ENCODE measurements at regions not wholly inside any gene's neighbourhood (a gene's known extent, or its start where the extent isn't known, plus 50 kb on each side); places are given as distances from the start of the nearest gene placed in this dataset.

- no peak for DNase-seq
Measured at GRCh38 chr7:131203291-131203976, 124.2 kb upstream of the MKLN1 start.

GRCh38 chr7:131208777-131209176, 118.9 kb upstream of the MKLN1 start:
- DNase-seq, result no peak

- DNase-seq, result no peak
Measured at GRCh38 chr7:131210618-131211017, 117.1 kb upstream of the MKLN1 start.

DNA sequence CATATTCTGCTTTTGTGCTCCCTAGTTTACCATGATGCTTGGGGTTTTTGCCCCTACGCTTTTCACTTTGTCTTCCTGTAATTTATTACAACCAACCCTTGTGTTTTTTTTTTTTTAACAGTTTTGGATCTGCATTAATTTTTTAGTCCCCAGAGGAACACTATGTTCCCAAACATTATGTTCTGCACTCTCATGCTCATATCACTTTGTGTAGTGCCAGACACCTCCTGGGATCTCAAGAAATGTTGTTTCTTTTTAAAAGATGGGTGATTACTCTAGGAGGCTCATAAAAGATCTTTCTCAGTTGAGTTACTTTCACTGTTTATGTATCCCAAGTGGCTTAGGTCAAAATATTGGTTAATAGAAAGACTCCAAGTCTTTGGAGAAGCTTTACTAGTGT, 116.2 kb upstream of the MKLN1 start:
- no peak for DNase-seq

GRCh38 chr7:131212114-131212513, 115.6 kb upstream of the MKLN1 start:
- DNase-seq, result no peak

- no peak for DNase-seq
Measured at GRCh38 chr7:131218727-131219128, 108.9 kb upstream of the MKLN1 start.

- no peak for DNase-seq
Measured at GRCh38 chr7:131219312-131220041, 108.2 kb upstream of the MKLN1 start.

- DNase-seq, result no peak
Measured at GRCh38 chr7:131221061-131221460, 106.6 kb upstream of the MKLN1 start.

GRCh38 chr7:131222171-131222570, 105.5 kb upstream of the MKLN1 start:
- DNase-seq, result no peak

DNA sequence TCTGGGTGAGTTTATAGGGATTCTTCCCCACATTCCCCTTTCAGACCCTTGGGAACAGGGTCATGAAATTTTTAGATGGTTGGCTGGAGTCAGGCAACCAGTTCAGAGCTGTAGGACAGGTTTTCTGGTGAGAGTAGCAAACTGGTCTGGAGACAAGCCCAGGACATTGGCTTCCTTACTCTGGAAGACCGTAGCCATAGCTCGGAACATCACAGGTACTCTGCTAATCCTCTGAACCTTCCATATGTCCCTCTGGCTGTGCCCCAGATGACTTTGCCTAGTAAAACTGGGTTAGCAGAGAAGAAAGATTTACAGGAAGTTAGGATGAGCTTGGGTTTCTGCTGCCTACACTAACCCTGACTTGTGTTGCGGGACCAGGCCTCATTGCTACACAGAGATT, 104.5 kb upstream of the MKLN1 start:
- no peak for DNase-seq

- no peak for DNase-seq
Measured at GRCh38 chr7:131224996-131225395, 102.7 kb upstream of the MKLN1 start.

DNA sequence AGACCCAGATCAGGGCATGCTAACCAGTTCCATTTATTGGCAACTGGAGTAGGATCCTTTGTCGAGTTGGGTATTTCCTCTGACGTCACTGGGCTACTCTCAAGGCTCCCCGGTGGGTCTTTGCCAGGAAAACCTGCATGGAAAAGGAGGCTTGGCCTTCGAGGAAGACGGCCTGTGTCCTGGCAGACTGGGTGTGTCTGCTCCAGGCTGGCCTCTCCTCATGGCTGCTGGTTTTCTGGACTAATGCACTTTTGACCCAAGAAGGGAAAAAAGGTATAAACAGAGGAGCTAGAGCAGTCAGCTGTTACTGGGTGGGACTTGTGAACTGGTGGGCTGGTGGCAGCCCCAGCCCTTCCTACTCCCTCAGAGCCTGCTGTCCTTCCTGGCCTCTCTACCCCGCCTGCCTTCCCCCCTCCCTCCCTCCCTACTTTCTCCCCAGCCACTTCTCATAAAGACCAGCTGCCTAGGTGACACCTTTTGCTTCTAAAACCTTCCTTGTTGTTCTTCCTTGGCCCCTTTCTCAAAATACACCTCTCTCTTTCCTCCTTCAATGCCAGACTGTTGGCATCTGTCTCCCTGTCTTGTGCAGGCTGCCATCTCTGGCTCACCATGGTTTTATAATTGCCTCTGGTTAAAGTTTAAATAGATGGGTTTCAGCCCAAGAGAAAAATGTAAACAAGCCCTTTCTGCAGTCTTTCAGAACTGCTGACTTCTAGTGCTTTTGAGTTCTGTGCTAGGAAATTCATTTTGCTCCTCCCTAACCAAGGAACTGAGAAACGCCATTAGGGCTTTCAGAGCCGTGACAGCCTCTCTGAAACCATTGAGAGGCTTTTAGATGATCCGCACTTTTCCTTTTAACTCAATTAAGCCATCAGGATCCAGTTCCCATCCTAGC, 101.8 kb upstream of the MKLN1 start:
- no peak for DNase-seq

DNA sequence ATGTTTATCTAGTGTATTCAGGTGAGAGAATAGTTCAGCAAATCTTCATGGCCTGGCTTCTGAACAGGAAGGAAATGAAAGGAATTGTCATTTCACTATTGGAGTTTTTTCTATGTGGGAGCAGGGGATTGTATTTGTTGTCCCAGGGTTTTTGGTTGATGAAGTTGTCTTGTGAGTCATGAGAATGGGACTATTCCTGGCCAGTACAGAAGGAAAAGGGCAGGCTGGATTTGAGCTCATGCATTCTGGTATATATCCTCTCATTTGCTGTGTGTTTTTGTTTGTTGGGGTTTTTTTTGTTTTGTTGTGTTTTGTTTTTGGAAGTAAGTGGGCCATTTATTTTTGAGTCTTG, 101.2 kb upstream of the MKLN1 start:
- no peak for DNase-seq

- no peak for DNase-seq
Measured at GRCh38 chr7:131231381-131232220, 96.1 kb upstream of the MKLN1 start.

DNA sequence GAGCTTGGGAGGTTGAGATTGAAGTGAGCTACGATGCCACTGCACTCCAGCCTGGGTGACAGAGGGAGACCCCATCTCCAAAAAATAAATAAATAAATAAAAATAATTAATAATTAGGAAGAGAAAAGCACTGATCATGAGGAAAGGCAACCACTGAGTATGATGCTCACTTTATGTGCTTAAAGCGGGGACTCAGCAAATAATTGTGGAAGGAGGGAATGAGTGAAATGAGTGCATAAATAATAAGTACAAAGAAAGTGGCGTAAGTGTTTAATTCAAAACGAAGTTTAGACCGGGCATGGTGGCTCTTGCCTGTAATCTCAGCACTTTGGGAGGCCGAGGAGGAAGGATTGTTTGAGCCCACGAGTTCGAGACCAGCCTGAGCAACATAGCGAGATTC, 94.9 kb upstream of the MKLN1 start:
- DNase-seq, result no peak

DNA sequence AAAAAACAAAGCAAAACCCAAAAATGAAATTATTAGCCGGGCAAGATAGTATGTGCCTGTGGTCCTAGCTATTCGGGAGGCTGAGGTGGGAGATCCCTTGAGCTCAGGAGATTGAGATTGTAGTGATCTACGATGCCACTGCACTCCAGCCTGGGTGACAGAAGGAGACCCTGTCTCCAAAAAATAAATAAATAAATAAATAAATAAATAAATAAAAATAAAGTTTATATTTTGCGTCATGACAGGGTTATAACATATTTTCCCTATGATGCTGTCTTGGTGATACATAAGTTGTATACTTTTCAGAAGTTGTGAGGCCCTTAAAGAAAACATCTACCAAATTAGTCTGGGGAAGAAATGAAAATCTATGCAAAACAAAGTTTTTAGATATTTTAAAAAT, 94.5 kb upstream of the MKLN1 start:
- no peak for DNase-seq

DNA sequence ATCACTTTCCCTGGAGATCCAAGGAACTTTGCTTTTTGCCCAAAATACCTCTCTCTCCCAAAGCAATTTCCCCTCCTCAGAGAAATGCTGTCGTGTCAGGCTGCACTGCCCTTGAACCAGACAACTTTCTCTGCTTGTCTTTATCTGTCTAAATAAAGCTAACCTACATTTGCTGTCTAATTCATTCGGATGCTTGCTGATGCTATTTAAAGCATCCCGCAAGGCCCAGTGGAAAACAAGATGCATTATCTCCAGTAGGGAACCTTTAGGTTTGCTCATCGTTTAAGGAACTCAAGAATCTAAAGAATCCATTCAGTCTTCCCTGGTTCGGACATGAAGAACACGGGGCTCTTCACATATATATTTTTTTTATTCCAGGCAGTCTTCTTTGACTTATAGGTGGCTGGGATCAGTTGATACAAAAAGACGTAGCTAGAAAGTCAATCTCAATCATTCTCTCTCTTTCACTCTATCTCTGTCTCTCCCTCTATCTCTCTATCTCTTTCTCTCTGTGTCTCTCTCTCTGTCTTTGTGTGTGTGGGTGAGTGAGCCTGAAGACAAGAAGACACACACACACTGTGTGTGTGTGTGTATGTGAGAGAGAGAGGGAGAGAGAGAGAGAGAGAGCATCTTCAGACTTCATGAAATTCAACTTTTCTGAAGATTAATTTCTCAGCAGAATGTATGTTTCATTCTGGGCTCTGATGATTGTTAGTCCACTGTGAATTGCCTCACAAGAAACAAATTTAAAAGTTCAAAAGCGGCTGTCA, 92.8 kb upstream of the MKLN1 start:
- no peak for DNase-seq

GRCh38 chr7:131235489-131236317, 92.0 kb upstream of the MKLN1 start:
- DNase-seq, result no peak

DNA sequence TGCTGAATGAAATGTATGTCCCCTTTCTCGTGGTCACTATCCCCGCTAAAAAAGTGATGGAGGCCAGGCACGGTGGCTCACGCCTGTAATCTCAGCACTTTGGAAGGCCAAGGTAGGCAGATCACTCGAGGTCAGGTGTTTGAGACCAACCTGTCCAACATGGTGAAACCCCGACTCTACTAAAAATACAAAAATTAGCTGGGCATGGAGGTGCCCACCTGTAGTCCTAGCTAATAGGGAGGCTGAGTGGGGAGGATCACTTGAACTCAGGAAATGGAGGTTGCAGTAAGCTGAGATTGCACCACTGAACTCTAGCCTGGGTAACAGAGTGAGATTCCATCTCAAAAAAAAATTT, 91.4 kb upstream of the MKLN1 start:
- no peak for DNase-seq

GRCh38 chr7:131238347-131238931, 89.2 kb upstream of the MKLN1 start:
- no peak for DNase-seq

GRCh38 chr7:131241386-131241785, 86.3 kb upstream of the MKLN1 start:
- no peak for DNase-seq
